KMS-11 (cell line): ENCODE measurements at regions not wholly inside any gene's neighbourhood (a gene's known extent, or its start where the extent isn't known, plus 50 kb on each side); places are given as distances from the start of the nearest gene placed in this dataset.
"Not testable (repeated sequence)": the region's sequence is repeated elsewhere in the genome, so short reads cannot be mapped to it uniquely, and the experiment has no call there.

Experiments
- H2AFZ ChIP-seq: fragments of 200-600 bp; sonication (generic); 2 replicates; pipeline ENCODE4 v1.6.1; 2016; ENCODE audit warnings: antibody characterized with exemption, mixed run types, low read depth
- H3K27ac ChIP-seq: fragments of 200-600 bp; sonication (generic); 2 replicates; pipeline ENCODE4 v1.6.1; 2016; ENCODE audit warnings: mild to moderate bottlenecking, mixed run types
- H3K27me3 ChIP-seq: fragments of 200-600 bp; sonication (generic); 2 replicates; pipeline ENCODE4 v1.6.1; 2017; ENCODE audit warnings: mild to moderate bottlenecking, low read depth, mixed run types, moderate library complexity; ENCODE audit not compliant: insufficient read depth
- H3K36me3 ChIP-seq: fragments of 200-600 bp; sonication (generic); 2 replicates; pipeline ENCODE4 v1.6.1; 2017; ENCODE audit warnings: mild to moderate bottlenecking, mixed run types; ENCODE audit not compliant: insufficient read depth
- H3K4me1 ChIP-seq: fragments of 200-600 bp; sonication (generic); 2 replicates; pipeline ENCODE4 v1.6.1; 2016; ENCODE audit warnings: mild to moderate bottlenecking, low read depth, mixed run types; ENCODE audit not compliant: poor library complexity, severe bottlenecking
- H3K4me2 ChIP-seq: fragments of 200-600 bp; sonication (generic); 2 replicates; pipeline ENCODE4 v1.7.0; 2016; ENCODE audit warnings: mild to moderate bottlenecking, mixed run types
- H3K4me3 ChIP-seq: fragments of 200-600 bp; sonication (generic); IDR thresholded peaks from 2 replicates; pipeline ENCODE4 v1.6.1; 2017; ENCODE audit warnings: low read depth, low read length, mixed read lengths; ENCODE audit not compliant: insufficient read depth
- H3K79me2 ChIP-seq: fragments of 200-600 bp; sonication (generic); 2 replicates; pipeline ENCODE4 v1.6.1; 2016; ENCODE audit warnings: low read depth, mixed run types; ENCODE audit not compliant: insufficient read depth
- H3K9ac ChIP-seq: fragments of 200-600 bp; sonication (generic); 2 replicates; pipeline ENCODE4 v1.6.1; 2016; ENCODE audit warnings: mild to moderate bottlenecking, mixed run types
- H4K20me1 ChIP-seq: fragments of 200-600 bp; sonication (generic); 2 replicates; pipeline ENCODE4 v1.6.1; 2016; ENCODE audit warnings: mild to moderate bottlenecking, mixed run types; ENCODE audit not compliant: insufficient read depth

GRCh38 chr17:22044706-22045246 is 352.5 kb downstream of the KCNJ18 start:
- not testable (repeated sequence) for H3K36me3 ChIP-seq, H3K4me1 ChIP-seq, H3K4me2 ChIP-seq

GRCh38 chr17:22047521-22047920 is 355.2 kb downstream of the KCNJ18 start:
- H3K9ac ChIP-seq, H3K27ac ChIP-seq, H2AFZ ChIP-seq, H3K4me3 ChIP-seq, H3K36me3 ChIP-seq, H3K4me2 ChIP-seq, H3K27me3 ChIP-seq, H4K20me1 ChIP-seq, H3K79me2 ChIP-seq, H3K4me1 ChIP-seq: not testable (repeated sequence)

More at GRCh38 chr17:22044706-22045246, 352.5 kb downstream of the KCNJ18 start:
- not testable (repeated sequence) for H3K27me3 ChIP-seq, H3K9ac ChIP-seq, H4K20me1 ChIP-seq, H3K79me2 ChIP-seq, H3K27ac ChIP-seq, H3K4me3 ChIP-seq, H2AFZ ChIP-seq

GRCh38 chr17:22048226-22048625 is 355.9 kb downstream of the KCNJ18 start:
- H3K36me3 ChIP-seq, H3K4me2 ChIP-seq, H2AFZ ChIP-seq, H3K4me1 ChIP-seq, H3K9ac ChIP-seq, H4K20me1 ChIP-seq, H3K79me2 ChIP-seq, H3K27me3 ChIP-seq, H3K27ac ChIP-seq, H3K4me3 ChIP-seq: not testable (repeated sequence)

GRCh38 chr17:22050766-22051165 is 358.4 kb downstream of the KCNJ18 start:
- not testable (repeated sequence) for H3K27ac ChIP-seq, H3K9ac ChIP-seq, H4K20me1 ChIP-seq, H2AFZ ChIP-seq, H3K4me1 ChIP-seq, H3K36me3 ChIP-seq, H3K4me3 ChIP-seq, H3K4me2 ChIP-seq, H3K79me2 ChIP-seq, H3K27me3 ChIP-seq

GRCh38 chr17:22052715-22053114 is 360.4 kb downstream of the KCNJ18 start:
- not testable (repeated sequence) for H3K9ac ChIP-seq, H3K27ac ChIP-seq, H3K27me3 ChIP-seq, H2AFZ ChIP-seq, H3K4me2 ChIP-seq, H4K20me1 ChIP-seq, H3K36me3 ChIP-seq, H3K4me3 ChIP-seq, H3K4me1 ChIP-seq, H3K79me2 ChIP-seq

GRCh38 chr17:22056566-22056965 is 364.2 kb downstream of the KCNJ18 start:
- H3K27me3 ChIP-seq, H4K20me1 ChIP-seq, H3K79me2 ChIP-seq, H3K4me1 ChIP-seq, H3K9ac ChIP-seq, H3K36me3 ChIP-seq, H3K27ac ChIP-seq, H2AFZ ChIP-seq, H3K4me2 ChIP-seq, H3K4me3 ChIP-seq: not testable (repeated sequence)

- not testable (repeated sequence) for H3K4me3 ChIP-seq, H3K36me3 ChIP-seq, H3K79me2 ChIP-seq, H3K4me1 ChIP-seq, H3K27me3 ChIP-seq, H3K27ac ChIP-seq, H3K9ac ChIP-seq, H3K4me2 ChIP-seq, H4K20me1 ChIP-seq, H2AFZ ChIP-seq
These were observed 383.6 kb downstream of the KCNJ18 start for GRCh38 chr17:22075918-22076317.

- not testable (repeated sequence) for H4K20me1 ChIP-seq, H3K9ac ChIP-seq, H3K4me3 ChIP-seq, H3K27me3 ChIP-seq, H3K79me2 ChIP-seq, H2AFZ ChIP-seq, H3K36me3 ChIP-seq, H3K27ac ChIP-seq, H3K4me2 ChIP-seq, H3K4me1 ChIP-seq
These were observed 396.3 kb downstream of the KCNJ18 start for GRCh38 chr17:22088589-22088988.
